Left renal cortex interstitium (tissue), 4 donors: ENCODE measurements at regions not wholly inside any gene's neighbourhood (a gene's known extent, or its start where the extent isn't known, plus 50 kb on each side); places are given as distances from the start of the nearest gene placed in this dataset.
A peak's percentile ranks its signal among the peaks of the same experiment; 100 is the strongest.
"Not testable (repeated sequence)": the region's sequence is repeated elsewhere in the genome, so short reads cannot be mapped to it uniquely, and the experiment has no call there.

ENCODE experiments used
- DNase-seq, 4 donors: peaks; one replicate each; pipeline ENCODE4 v3.0.0-alpha.2; 2013; ENCODE audit warnings: low read depth in 4 of 4, low spot score in 2 of 4, missing footprints in 1 of 4

GRCh38 chr3:70744536-70744935, 432.1 kb upstream of the MDFIC2 start:
- DNase-seq = no peak

- no peak for DNase-seq
Measured at GRCh38 chr3:70743754-70744153, 431.3 kb upstream of the MDFIC2 start.

DNA sequence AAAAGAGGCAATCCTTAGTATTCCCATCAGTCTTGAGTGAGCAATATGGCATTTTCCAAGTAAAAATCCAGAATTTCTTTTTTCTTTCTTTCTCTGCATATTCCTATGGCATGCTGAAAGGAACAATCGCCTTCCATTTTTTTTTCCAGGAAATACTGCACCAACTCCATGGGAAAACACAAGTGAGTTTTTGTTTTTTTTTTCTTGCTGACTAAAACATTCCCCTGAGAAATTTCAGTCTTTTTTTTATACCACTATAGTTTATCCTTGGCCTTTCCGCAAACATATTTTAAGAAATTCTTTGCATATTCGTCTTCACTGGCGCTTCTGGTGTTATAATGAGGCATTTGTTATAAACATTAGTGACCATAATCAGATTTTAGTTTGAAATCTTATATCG, 429.6 kb upstream of the MDFIC2 start:
- DNase-seq = no peak

GRCh38 chr3:70740872-70741271, 428.4 kb upstream of the MDFIC2 start:
- no peak for DNase-seq

GRCh38 chr3:70740071-70740470, 427.6 kb upstream of the MDFIC2 start:
- DNase-seq = peak in 1 of 4 donors; percentile 21

- DNase-seq = no peak
Measured at GRCh38 chr3:70738291-70738681, 425.8 kb upstream of the MDFIC2 start.

DNA sequence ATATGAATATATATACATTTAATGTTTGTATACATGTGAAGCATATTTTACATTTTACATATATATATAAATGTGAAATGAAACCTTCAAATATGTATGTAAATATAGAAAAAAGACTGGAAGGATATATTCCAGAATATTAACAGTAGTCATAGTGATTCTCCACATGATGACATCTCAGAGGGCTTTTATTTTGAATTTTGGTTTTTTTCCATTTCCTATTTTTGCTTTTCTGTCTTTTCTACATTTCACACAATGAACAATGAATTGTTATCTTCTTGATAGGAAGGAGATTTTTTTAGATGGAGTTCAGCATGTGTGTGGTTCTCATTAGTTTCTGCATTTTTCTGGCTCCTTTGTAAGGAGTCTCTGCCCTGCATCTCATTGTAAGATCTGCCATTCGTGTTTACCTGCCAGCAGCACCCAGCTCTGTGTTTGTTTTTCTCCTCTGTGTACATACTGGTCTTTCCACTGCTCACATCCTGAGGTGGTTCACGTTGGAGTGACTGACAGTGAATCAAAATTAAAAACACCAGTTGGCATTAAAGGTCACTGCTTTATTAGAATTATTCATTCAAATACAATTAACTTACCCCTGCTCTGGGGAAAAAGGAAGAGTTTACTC, 425.3 kb upstream of the MDFIC2 start:
- no peak for DNase-seq

- no peak for DNase-seq
Measured at GRCh38 chr3:70736009-70736408, 423.6 kb upstream of the MDFIC2 start.

- no peak for DNase-seq
Measured at GRCh38 chr3:70734756-70735155, 422.3 kb upstream of the MDFIC2 start.

DNA sequence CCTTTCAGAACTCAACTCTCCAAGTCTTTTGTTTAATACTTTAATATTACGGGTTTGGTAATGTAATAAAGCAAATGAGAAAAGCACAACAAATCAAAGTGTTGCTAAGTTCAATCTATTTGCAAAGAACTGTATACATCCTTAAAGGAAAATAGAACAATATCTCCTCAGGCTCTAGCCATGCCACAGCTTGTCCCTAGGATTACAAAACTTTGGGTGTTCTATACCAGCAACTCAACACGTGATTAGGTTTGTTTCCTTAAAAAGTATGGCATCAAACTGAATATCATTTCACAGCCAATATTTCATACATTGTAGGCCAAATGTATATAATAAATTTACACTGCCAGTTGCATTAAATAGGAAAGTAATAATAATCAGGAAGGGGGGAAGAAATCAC, 418.6 kb upstream of the MDFIC2 start:
- DNase-seq = no peak

DNA sequence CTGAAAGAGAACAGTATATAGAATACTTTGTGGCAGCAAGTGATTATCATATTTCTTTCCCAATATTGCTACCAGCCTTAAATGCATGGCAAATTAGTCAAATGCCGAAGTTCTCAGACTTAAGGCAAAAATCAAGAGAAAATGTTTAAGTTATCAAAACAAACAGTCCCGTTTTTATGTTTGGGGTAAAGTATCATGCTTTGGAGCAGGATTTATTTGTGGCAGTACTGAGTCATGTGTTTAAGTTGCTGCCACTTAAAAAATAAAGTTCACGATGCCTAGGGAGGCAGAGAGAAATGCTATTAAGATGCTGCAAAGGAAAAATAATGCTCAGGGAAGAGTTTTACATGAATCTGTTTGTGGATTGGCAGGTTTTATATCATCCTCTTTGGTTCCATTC, 417.4 kb upstream of the MDFIC2 start:
- no peak for DNase-seq

GRCh38 chr3:70728311-70728710, 415.9 kb upstream of the MDFIC2 start:
- no peak for DNase-seq

- peak in 1 of 4 donors; percentile 10 for DNase-seq
Measured at GRCh38 chr3:70726961-70727360, 414.5 kb upstream of the MDFIC2 start.

DNA sequence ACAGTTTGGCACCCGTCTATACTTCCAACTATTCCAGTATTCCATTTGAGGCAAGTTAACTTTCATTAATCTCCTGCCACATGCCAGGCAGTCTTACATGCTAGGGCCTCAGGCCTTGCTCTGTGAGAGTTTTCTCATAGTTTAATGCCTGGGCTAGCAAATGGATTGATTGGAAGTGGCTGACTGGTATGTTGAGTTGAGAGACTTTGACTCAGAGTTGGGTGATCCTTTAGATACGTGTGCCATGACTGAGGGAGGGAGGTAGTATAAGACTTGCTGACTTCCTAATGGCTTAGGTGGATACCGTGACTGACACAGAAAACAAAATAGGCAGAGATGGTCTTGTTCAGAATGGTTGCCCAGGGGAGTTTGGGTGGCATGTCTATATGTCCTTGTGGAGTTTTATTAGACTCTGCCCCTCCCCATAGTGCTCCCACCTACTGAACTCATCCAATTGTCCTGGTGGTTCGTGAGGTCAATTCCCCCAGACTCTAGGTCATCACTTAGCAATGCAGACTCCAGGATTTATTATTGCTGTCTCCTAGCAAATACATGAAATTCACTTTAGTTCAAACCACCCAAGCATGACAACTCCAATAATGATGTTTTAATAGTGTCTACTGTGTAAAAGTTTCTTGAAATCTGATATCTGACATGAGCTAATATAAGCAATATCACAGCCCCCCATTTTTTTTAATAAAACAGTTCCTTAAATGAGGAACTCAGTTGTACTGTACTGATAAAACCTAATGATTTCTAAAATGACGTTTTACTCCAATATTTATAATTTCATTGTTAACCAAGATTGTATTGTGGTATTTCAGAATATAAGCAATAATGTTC, 413.9 kb upstream of the MDFIC2 start:
- DNase-seq = peak in 1 of 4 donors; percentile 29

GRCh38 chr3:70722018-70722417, 409.6 kb upstream of the MDFIC2 start:
- DNase-seq = no peak

DNA sequence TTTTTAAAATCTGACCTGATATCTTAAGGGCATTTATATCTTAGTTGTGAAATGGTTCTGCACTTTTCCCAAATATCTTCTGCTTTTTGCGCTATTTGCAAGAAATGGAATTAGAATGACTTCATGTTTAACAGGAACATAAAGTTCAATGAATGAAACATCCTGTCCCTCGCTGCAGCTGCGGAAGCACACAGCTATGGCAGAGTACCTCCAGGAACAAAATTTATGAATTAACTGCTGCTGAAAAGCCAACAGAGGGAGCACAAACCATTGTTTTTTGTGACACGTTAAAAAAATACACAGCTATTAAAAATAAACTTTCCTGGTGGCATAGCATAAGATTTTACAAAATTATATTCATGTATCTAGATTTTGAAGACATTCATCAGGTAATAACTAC, 404.4 kb upstream of the MDFIC2 start:
- peak in 1 of 4 donors; percentile 12 for DNase-seq

- DNase-seq = no peak
Measured at GRCh38 chr3:70712449-70713082, 400.1 kb upstream of the MDFIC2 start.

DNA sequence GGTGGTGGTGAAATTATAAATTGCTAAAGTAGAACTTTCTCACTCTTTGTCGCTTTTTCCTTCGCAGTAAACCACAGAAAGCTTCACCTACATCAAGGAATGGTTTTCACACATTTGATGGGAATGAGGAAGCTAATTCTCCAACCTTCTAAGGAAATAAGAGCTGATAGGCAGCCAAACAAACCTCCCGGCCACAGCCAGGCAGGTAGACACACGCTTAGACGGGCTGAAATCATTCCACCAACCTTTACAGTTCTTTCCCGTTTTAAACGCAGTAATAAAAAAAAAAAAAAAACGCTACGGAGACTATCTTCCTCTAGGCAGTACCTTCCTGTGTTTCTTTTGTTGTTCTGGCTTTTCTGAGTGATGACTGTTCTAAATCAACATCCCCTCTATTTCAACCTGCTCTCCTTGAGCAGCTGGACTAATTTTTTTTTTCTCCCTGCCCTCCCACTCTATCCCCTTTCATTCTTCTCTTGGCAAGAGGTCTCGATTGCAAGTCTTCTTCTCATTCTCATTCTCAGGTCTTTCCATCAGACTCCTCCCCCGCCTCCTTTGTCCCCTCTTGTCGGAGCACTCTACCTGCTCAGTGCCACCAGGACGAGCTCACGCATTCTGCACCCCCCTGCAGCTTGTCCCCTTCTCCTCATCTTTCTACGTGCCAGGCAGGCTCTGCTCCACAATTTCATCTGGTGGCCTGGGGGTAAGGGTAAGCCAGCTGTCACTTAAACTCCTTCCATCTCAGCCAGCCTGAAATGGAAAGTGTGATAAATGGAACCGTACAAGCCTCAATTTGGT, 391.1 kb upstream of the MDFIC2 start:
- no peak for DNase-seq

GRCh38 chr3:70702132-70702531, 389.7 kb upstream of the MDFIC2 start:
- DNase-seq = no peak

DNA sequence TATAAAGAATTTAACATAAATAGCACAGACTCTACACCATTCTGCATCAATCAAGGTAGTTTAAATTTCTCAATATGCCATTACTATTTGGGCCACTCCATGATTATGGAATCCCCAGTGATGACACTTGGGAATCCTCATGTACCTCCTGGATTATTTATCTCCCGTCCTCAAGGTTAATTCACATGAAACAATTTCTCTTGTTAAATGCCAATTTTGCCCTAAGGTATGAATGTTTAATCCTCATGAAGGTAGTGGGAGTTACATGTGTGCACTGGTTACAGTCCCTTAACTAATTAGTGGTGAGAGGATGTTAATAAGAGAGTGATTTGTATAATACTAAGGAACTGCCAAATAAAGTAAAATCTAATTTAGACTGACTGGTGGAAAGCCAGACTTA, 372.3 kb upstream of the MDFIC2 start:
- DNase-seq = no peak

DNA sequence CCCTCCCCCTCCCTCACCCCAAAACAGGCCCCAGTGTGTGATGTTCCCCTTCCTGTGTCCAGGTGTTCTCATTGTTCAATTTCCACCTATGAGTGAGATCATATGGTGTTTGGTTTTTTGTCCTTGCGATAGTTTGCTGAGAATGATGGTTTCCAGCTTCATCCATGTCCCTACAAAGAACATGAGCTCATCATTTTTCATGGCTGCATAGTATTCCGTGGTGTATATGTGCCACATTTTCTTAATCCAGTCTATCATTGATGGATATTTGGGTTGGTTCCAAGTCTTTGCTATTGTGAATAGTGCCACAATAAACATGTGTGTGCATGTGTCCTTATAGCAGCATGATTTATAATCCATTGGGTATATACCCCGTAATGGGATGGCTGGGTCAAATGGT, 363.4 kb upstream of the MDFIC2 start:
- not testable (repeated sequence) for DNase-seq
